NB4 (cell line): ENCODE measurements at regions not wholly inside any gene's neighbourhood (a gene's known extent, or its start where the extent isn't known, plus 50 kb on each side); places are given as distances from the start of the nearest gene placed in this dataset.
"Not testable (repeated sequence)": the region's sequence is repeated elsewhere in the genome, so short reads cannot be mapped to it uniquely, and the experiment has no call there.

Source experiments
- DNase-seq: peaks from one replicate; pipeline ENCODE4 v3.0.0; 2010; ENCODE audit warnings: low read depth
- H3K4me3 ChIP-seq: one replicate; pipeline ENCODE4 v1.5.1; 2011; ENCODE audit warnings: mild to moderate bottlenecking, low read depth, low read length, moderate library complexity
- CTCF ChIP-seq: IDR thresholded peaks from one replicate; pipeline ENCODE4 v1.5.1; 2012; ENCODE audit warnings: low read depth, low read length
- MAX ChIP-seq: IDR thresholded peaks from 2 replicates; pipeline ENCODE4 v1.6.1; 2011; ENCODE audit warnings: low read depth, low read length
- MYC ChIP-seq: IDR thresholded peaks from 2 replicates; pipeline ENCODE4 v1.6.1; 2011; ENCODE audit warnings: low read depth, low read length
- POLR2A ChIP-seq: IDR thresholded peaks from 2 replicates; pipeline ENCODE4 v1.6.1; 2011; ENCODE audit warnings: mild to moderate bottlenecking; ENCODE audit not compliant: insufficient read length; ENCODE audit errors: extremely low read depth

- no peak for DNase-seq
- TF ChIP-seq POLR2A: no peak
- TF ChIP-seq CTCF: no peak
- TF ChIP-seq MAX: no peak
- no peak for TF ChIP-seq MYC
- H3K4me3 ChIP-seq: no peak overlapping the region
Observed at GRCh38 chr16:59632276-59632855, 898.2 kb upstream of the GOT2 start.

GRCh38 chr16:59624381-59624780 lies 890.3 kb upstream of the GOT2 start:
- DNase-seq, H3K4me3 ChIP-seq: not testable (repeated sequence)

- DNase-seq: no peak
- TF ChIP-seq CTCF: no peak
- no peak for TF ChIP-seq POLR2A
- TF ChIP-seq MYC: no peak
- no peak for TF ChIP-seq MAX
- H3K4me3 ChIP-seq: no peak overlapping the region
Observed at GRCh38 chr16:59614466-59615240, 880.5 kb upstream of the GOT2 start.

GRCh38 chr16:59612910-59613620 lies 878.9 kb upstream of the GOT2 start:
- DNase-seq: not testable (repeated sequence)

GRCh38 chr16:59612094-59612493 lies 878.0 kb upstream of the GOT2 start:
- no peak for TF ChIP-seq POLR2A
- no peak for TF ChIP-seq MAX
- TF ChIP-seq CTCF: no peak
- TF ChIP-seq MYC: no peak
- no peak for DNase-seq
- no peak overlapping the region for H3K4me3 ChIP-seq

More at GRCh38 chr16:59612910-59613620, 878.9 kb upstream of the GOT2 start:
- H3K4me3 ChIP-seq: not testable (repeated sequence)

GRCh38 chr16:59611556-59611955 lies 877.4 kb upstream of the GOT2 start:
- TF ChIP-seq POLR2A (no peak), CTCF (no peak), MYC (no peak), MAX (no peak)
- DNase-seq: no peak
- H3K4me3 ChIP-seq: no peak overlapping the region

GRCh38 chr16:59605706-59606105 lies 871.6 kb upstream of the GOT2 start:
- no peak for TF ChIP-seq MYC
- TF ChIP-seq MAX: no peak
- no peak for TF ChIP-seq CTCF
- TF ChIP-seq POLR2A: no peak
- H3K4me3 ChIP-seq: no peak overlapping the region
- no peak for DNase-seq
